Lower leg skin (tissue), 3 donors: ENCODE measurements at regions not wholly inside any gene's neighbourhood (a gene's known extent, or its start where the extent isn't known, plus 50 kb on each side); places are given as distances from the start of the nearest gene placed in this dataset.

ENCODE experiments used
- CTCF ChIP-seq, 3 donors: fragments of 450-650 bp; IDR thresholded peaks; one replicate each; pipeline ENCODE4 v1.5.1; 2016; ENCODE audit warnings: antibody characterized with exemption in 3 of 3, mild to moderate bottlenecking in 3 of 3, moderate library complexity in 2 of 3
- POLR2A ChIP-seq, 2 donors: fragments of 450-650 bp; IDR thresholded peaks; one replicate each; pipeline ENCODE4 v1.6.1; 2016 to 2017; ENCODE audit warnings: antibody characterized with exemption in 2 of 2, mild to moderate bottlenecking in 1 of 2, moderate library complexity in 1 of 2

- no peak for TF ChIP-seq CTCF (IDR thresholded peaks at IDR 0.05)
- TF ChIP-seq POLR2A (IDR thresholded peaks at IDR 0.05), result no peak
These were observed 151.7 kb downstream of the HLX start for GRCh38 chr1:221030990-221031389.
